ENCODE measurements at regions not wholly inside any gene's neighbourhood (a gene's known extent, or its start where the extent isn't known, plus 50 kb on each side); places are given as distances from the start of the nearest gene placed in this dataset.

DNA sequence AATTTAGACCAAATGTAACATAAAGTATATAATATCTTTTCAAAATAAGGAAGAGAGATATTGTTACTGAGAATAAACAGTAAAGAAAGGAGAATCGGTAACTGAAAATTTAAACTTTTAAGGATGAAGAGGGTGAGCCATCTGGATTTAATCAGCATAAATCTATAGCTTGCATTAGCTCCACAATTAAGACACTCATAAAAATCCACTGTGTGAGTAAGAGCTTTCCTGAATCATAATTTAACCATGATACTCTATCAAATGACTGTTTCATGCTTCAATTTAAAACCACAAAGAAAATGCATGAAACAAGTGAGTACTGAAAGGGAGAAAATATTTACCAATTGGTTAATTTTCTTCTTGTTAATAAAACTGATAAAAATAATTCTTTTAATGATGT, 951.5 kb upstream of the SLIT2 start:
- TF ChIP-seq, protein P1, sequence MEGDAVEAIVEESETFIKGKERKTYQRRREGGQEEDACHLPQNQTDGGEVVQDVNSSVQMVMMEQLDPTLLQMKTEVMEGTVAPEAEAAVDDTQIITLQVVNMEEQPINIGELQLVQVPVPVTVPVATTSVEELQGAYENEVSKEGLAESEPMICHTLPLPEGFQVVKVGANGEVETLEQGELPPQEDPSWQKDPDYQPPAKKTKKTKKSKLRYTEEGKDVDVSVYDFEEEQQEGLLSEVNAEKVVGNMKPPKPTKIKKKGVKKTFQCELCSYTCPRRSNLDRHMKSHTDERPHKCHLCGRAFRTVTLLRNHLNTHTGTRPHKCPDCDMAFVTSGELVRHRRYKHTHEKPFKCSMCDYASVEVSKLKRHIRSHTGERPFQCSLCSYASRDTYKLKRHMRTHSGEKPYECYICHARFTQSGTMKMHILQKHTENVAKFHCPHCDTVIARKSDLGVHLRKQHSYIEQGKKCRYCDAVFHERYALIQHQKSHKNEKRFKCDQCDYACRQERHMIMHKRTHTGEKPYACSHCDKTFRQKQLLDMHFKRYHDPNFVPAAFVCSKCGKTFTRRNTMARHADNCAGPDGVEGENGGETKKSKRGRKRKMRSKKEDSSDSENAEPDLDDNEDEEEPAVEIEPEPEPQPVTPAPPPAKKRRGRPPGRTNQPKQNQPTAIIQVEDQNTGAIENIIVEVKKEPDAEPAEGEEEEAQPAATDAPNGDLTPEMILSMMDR (IDR thresholded peaks at IDR 0.05; ENCODE audit: insufficient read depth, low read length) = no peak
- TF ChIP-seq POLR2AphosphoS5 (IDR thresholded peaks at IDR 0.05; ENCODE audit: low read depth) = no peak
- TF ChIP-seq GABPA (IDR thresholded peaks at IDR 0.05; ENCODE audit: low read depth) = no peak

Data from HL-60 (cell line).